ENCODE measurements at regions not wholly inside any gene's neighbourhood (a gene's known extent, or its start where the extent isn't known, plus 50 kb on each side); places are given as distances from the start of the nearest gene placed in this dataset.

DNA sequence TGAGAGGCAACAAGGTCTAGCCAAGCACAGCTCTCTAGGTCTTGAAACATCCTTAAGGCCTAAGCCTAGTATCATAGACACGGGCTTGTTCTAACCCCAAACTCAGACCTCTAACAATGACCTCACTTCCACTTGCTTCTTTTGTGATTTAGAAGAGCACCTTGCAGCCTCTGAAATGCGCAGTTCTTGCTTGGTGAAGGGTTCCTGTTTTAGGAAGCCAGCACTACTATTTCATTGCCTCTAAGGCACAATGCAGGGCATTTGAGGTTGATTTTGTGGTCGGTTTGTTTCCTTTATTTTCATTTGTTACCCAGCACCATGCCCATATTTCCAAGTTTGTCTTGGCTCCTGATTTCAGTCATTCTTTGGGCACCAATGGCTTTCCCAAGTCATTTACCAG lies 117.0 kb upstream of the CYP1B1 start:
- H3K36me3 ChIP-seq: no peaks in the 10 kb centered on the region
- peaks cover 26% of the 10 kb centered on the region for H3K4me1 ChIP-seq (replicated peaks)
- no peak overlapping the region for H3K27ac ChIP-seq
- no peak for DNase-seq (ENCODE audit: low read depth in 1 of 2, low spot score in 2 of 2)
- no peak overlapping the region for H3K4me3 ChIP-seq
- no peaks in the 10 kb centered on the region for H3K27me3 ChIP-seq (replicated peaks)
- H3K9me3 ChIP-seq (replicated peaks): no peaks in the 10 kb centered on the region

DNA sequence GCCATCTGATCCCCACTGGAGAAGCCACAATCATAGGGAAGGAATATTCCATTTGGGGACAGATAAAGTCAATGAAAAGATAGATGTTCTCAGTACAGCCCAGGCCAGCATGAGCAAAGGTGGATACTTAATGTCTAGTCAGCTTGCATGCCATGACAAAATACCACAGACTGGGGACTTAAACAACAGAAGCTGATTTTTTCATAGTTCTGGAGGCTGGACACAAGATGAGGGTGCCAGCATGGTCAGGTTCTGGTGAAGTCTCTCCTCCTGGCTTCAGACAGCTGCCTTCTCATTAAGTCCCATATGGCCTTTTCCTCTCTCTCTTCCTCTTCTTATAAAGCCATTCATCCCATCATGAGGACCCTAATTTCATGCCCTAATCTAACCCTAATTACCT lies 116.1 kb upstream of the CYP1B1 start:
- Histone ChIP-seq H3K4me3 (no peak overlapping the region), H3K27me3 (replicated peaks) (no peaks in the 10 kb centered on the region), H3K27ac (no peak overlapping the region), H3K4me1 (replicated peaks) (peaks cover 35% of the 10 kb centered on the region), H3K36me3 (no peaks in the 10 kb centered on the region), H3K9me3 (replicated peaks) (no peaks in the 10 kb centered on the region)
- no peak for DNase-seq (ENCODE audit: low read depth in 1 of 2, low spot score in 2 of 2)

DNA sequence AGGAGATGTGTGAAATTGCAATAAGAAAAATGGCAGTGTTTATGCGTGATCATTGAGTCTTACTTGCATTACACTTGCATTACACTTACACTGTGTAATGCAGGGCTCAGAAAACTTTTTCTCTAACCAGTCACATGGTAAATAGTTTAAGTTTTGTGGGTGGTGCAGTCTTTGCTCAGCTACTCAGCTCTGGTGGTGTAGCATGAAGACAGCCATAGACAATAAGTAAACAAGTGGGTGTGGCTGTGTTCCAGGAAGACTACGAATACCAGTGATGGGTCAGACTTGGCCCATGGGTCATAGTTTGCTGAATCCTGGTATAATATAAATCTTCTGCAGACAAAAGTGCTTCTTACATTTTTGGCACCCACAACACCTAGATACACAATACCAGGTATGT lies 115.6 kb upstream of the CYP1B1 start:
- H3K4me1 ChIP-seq (replicated peaks): peaks cover 39% of the 10 kb centered on the region
- H3K36me3 ChIP-seq: no peaks in the 10 kb centered on the region
- no peak overlapping the region for H3K4me3 ChIP-seq
- H3K9me3 ChIP-seq (replicated peaks): no peaks in the 10 kb centered on the region
- peak overlapping the region; percentile 61 for H3K27ac ChIP-seq
- no peaks in the 10 kb centered on the region for H3K27me3 ChIP-seq (replicated peaks)
- no peak for DNase-seq (ENCODE audit: low read depth in 1 of 2, low spot score in 2 of 2)

DNA sequence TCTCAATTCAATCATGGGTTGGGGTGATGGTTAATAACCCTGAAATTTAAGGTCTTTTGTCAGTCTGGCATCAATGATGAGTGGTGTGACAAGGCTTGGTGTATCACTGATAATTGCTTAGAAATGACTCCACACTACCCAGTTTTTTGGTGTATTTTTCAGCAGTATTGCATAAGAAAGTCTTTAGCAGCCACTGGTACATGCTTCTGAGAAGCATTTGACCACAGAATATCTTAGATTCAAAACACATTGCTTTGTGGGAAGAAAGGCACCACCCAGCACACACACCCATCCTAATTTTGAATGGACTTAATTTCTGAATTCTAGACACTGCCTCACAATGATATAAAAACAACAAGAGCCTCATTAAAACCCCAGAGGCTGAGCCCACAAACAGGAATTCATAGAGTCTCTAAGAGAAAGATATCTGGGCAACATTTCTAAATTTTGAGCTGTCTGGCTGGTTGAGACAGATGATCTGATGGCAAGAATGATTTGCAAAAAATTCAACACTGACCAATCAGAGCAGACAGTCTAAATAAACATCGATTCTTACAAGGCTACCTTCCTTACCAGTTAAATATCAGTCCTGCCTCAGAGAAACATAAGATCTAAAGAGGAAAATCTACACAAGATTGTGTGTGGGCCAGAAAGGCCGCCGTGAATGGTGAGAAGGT lies 114.7 kb upstream of the CYP1B1 start:
- no peak overlapping the region for H3K4me3 ChIP-seq
- peaks cover 39% of the 10 kb centered on the region for H3K4me1 ChIP-seq (replicated peaks)
- H3K27me3 ChIP-seq (replicated peaks): no peaks in the 10 kb centered on the region
- peak in 1 of 2 experiments; percentile 55 for DNase-seq (ENCODE audit: low read depth in 1 of 2, low spot score in 2 of 2)
- no peaks in the 10 kb centered on the region for H3K36me3 ChIP-seq
- H3K27ac ChIP-seq: peak overlapping the region; percentile 61
- H3K9me3 ChIP-seq (replicated peaks): no peaks in the 10 kb centered on the region

DNA sequence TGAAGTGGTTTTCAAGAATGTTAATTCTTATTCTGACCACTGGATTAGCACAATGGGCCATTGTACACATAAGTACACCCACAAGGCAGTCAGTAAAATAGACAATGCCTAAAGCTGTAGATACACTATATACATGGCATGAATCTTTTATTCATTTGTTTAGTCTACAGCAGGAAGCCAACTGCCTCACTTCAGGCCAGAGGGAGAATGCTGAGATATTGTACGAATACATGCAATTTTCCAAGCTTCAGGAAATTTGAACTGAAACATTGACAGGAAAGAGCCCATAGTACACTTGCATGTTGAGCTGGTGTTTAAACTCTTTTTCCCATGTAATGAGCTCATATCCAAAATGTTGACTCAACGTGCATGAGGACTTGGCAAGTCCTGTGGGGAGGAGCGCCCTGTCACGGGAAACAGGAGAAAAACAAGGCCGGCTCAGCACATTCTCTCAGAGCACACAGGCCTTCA lies 111.6 kb upstream of the CYP1B1 start:
- Histone ChIP-seq H3K27me3 (replicated peaks) (no peaks in the 10 kb centered on the region), H3K4me1 (replicated peaks) (peaks cover 49% of the 10 kb centered on the region), H3K27ac (peak overlapping the region; percentile 66), H3K9me3 (replicated peaks) (no peaks in the 10 kb centered on the region), H3K36me3 (no peaks in the 10 kb centered on the region), H3K4me3 (no peak overlapping the region)
- peak; percentile 62 to 78 for DNase-seq (ENCODE audit: low read depth in 1 of 2, low spot score in 2 of 2)

DNA sequence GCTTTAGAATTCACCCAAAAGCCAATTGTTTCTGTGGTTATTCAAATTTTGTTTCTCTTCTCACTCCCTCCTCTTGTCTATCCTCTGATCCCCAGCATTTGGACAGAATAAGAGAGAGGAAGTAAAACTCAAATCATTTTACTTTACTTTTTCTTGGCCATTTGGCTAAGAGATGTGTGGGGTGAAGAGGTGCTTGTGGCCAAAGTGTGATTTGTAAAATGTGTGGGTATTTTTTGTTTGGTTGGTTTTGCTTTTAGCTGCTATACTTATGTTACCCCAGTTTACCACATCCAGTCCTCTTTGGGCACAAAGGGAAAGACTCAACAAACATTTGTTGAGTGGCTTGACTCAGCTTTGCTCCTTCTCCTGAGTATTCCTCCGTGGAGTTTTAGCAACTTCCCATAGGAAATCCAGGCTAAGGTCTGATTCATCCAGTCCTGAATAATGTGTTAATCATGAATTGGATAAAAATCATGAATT lies 109.1 kb upstream of the CYP1B1 start:
- Histone ChIP-seq H3K36me3 (no peaks in the 10 kb centered on the region), H3K4me1 (replicated peaks) (peaks cover 32% of the 10 kb centered on the region), H3K27me3 (replicated peaks) (no peaks in the 10 kb centered on the region), H3K9me3 (replicated peaks) (no peaks in the 10 kb centered on the region), H3K4me3 (no peak overlapping the region), H3K27ac (peak overlapping the region; percentile 2; the same call in 1 of the 2 replicates)
- peak in 1 of 2 experiments; percentile 30 for DNase-seq (ENCODE audit: low read depth in 1 of 2, low spot score in 2 of 2)

DNA sequence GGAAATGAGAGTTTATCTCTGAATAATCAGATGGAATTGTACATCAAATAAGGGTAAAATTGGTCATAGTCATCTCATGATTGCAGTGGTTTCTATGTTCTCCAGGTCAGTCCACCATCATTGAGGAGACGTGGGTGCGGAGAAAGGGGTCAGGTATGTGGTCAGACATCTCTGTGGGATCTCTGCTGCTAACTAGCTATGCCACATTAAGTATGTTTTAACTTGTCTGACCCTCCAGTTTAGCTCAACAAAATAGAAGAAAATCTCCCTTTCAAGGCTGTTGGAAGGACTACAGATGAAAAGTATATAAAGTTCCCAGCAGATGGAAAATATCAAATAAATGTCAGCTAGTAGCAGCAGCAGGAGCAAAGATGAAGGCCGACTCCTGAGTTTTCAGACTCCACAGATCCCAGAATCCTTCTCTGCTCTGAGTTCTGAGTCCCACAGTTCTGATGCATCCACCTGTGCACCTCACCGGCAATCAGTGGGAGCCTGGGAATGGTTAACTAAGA lies 106.6 kb upstream of the CYP1B1 start:
- no peak for DNase-seq (ENCODE audit: low read depth in 1 of 2, low spot score in 2 of 2)
- Histone ChIP-seq H3K27ac (no peak overlapping the region), H3K36me3 (no peaks in the 10 kb centered on the region), H3K4me3 (no peak overlapping the region), H3K9me3 (replicated peaks) (no peaks in the 10 kb centered on the region), H3K27me3 (replicated peaks) (no peaks in the 10 kb centered on the region), H3K4me1 (replicated peaks) (peaks cover 38% of the 10 kb centered on the region)

DNA sequence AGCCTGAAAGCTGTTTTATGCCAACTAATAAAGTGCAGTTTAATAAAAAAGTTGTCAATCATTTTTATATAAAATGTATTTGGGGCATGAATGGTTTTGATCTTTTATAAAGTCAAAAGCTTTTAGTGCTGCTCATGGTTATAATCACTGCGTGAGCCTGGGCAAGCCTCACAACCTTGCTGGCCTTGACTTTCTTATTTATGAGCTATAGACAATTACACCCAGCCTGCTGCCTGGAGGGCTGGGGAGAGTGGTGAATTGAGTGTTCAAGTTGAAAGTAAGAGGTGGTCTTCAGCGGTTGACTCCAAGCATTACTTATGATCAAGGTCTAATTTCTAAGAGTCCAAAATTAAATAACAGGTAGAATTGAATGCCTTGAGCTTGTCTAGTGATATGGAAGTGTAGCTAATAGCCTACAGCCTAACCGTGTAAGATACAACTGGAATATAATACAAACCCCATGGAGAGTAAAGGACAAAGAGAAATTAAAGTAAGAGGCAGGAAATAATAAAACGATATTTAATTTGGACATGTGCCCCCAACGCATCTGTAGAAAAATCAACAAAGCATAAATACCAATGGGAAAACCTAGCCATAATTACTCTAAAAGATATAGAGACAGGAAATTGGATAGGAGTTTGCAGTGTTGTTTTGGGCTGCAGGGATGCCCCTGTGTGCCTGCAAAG lies 106.0 kb upstream of the CYP1B1 start:
- no peaks in the 10 kb centered on the region for H3K9me3 ChIP-seq (replicated peaks)
- H3K4me1 ChIP-seq (replicated peaks): peaks cover 38% of the 10 kb centered on the region
- no peak overlapping the region for H3K4me3 ChIP-seq
- no peak overlapping the region for H3K27ac ChIP-seq
- H3K27me3 ChIP-seq (replicated peaks): no peaks in the 10 kb centered on the region
- no peak for DNase-seq (ENCODE audit: low read depth in 1 of 2, low spot score in 2 of 2)
- H3K36me3 ChIP-seq: no peaks in the 10 kb centered on the region

DNA sequence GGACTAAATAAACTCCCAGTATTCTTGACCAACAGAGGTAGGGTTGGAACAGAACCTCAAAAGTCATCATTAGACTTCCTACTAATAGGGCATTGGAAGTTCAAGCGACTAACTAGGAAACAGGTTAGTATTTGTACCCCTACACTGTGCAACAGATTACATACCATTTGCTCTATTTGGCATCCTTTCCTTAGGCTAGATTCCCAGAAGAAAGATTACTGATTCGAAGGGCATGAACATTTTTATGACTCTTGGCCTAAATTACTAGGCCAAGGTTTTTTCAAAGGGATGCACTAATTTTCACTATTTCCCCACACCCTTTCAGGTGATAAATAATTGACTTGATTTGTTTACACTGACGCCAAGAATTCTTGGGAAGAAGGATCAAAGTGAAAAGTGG lies 104.8 kb upstream of the CYP1B1 start:
- Histone ChIP-seq H3K27ac (no peak overlapping the region), H3K9me3 (replicated peaks) (no peaks in the 10 kb centered on the region), H3K4me1 (replicated peaks) (peaks cover 47% of the 10 kb centered on the region), H3K27me3 (replicated peaks) (no peaks in the 10 kb centered on the region), H3K36me3 (no peaks in the 10 kb centered on the region), H3K4me3 (no peak overlapping the region)
- no peak for DNase-seq (ENCODE audit: low read depth in 1 of 2, low spot score in 2 of 2)

DNA sequence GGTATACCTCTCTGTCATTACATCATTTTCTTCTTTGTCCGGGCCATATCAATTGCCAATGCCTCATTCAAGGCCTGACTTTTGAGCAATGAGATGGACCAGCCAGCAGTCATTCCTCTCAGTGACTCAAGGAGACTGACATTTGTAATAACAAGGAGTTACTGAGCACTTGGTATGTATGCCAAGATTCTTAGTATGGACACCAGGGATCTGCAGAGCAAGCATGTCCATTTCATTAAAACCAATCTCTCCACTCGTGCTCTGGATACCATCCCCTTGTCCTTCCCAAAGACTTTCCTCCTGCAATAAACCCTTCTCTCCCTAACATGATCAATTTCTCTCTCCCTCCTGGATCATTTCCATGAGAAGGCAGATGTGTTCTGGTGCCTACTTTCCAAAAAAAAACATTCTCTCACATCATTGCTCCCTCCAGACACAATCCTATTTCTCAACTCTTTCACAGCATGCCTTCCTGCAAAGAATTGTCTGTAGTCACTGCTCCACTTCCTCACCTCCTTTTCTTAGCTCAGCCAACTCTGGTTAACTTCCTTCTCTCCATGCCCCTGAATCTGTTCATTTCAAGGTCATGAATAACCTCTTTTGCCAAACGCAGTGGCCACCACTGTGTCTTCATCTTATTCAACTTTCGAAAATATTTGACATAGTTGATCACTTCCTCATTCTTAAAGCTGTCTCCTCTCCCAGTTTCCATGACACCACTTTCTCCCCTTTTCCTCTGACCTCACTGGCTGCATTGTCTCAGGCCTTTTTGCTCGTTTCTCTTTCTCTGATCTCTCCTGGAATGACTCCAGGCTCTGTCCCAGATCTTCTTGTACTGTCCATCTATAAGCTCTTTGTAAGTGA lies 102.8 kb upstream of the CYP1B1 start:
- peak; percentile 62 to 83 for DNase-seq (ENCODE audit: low read depth in 1 of 2, low spot score in 2 of 2)
- H3K9me3 ChIP-seq (replicated peaks): no peaks in the 10 kb centered on the region
- H3K36me3 ChIP-seq: no peaks in the 10 kb centered on the region
- H3K27me3 ChIP-seq (replicated peaks): no peaks in the 10 kb centered on the region
- H3K4me3 ChIP-seq: no peak overlapping the region
- H3K27ac ChIP-seq: peak overlapping the region; percentile 58
- H3K4me1 ChIP-seq (replicated peaks): peaks cover 42% of the 10 kb centered on the region

DNA sequence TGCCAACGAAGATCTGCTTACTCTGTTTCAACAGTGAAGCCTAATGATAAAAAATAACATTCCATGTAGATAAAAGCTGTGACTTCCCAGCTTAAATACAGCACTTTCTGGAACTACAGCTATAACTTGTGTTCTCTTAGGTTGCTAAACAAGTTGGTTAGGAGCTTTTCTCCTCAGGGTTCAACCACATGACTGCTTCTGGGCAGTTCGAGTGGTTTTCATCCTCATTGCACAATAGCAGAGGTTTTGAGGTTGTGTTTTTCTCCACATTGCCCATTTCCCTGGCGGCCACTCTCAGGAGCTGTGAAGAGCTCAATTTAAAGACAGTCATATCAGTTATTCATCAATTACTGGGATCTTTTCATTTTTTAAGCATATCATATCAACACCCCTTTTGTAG lies 102.2 kb upstream of the CYP1B1 start:
- DNase-seq (ENCODE audit: low read depth in 1 of 2, low spot score in 2 of 2): no peak
- Histone ChIP-seq H3K27ac (peak overlapping the region; percentile 58; the same call in 1 of the 2 replicates), H3K4me3 (no peak overlapping the region), H3K36me3 (no peaks in the 10 kb centered on the region), H3K4me1 (replicated peaks) (peaks cover 42% of the 10 kb centered on the region), H3K9me3 (replicated peaks) (no peaks in the 10 kb centered on the region), H3K27me3 (replicated peaks) (no peaks in the 10 kb centered on the region)

DNA sequence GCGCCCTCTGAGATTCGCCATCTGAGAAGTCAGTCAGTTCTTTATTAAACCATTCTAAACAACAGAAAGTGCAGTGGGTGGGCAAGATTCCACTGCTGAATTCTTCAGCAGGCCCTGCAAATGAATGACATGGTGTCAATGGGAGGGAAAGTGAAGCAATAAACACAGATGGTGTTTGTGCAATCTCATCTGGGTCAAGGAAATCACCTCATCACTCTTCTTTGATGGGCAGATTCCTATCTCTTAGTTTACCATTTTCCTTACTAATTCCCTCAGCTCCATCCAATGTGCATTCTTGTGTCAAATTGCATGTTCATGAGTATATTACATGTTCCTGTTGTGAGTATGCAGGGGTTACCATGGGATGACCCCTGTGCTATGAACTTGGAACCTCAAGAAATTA lies 100.7 kb upstream of the CYP1B1 start:
- Histone ChIP-seq H3K36me3 (no peaks in the 10 kb centered on the region), H3K9me3 (replicated peaks) (no peaks in the 10 kb centered on the region), H3K27ac (peak overlapping the region; percentile 62), H3K4me1 (replicated peaks) (peaks cover 42% of the 10 kb centered on the region), H3K27me3 (replicated peaks) (no peaks in the 10 kb centered on the region), H3K4me3 (no peak overlapping the region)
- peak; percentile 61 to 73 for DNase-seq (ENCODE audit: low read depth in 1 of 2, low spot score in 2 of 2)

DNA sequence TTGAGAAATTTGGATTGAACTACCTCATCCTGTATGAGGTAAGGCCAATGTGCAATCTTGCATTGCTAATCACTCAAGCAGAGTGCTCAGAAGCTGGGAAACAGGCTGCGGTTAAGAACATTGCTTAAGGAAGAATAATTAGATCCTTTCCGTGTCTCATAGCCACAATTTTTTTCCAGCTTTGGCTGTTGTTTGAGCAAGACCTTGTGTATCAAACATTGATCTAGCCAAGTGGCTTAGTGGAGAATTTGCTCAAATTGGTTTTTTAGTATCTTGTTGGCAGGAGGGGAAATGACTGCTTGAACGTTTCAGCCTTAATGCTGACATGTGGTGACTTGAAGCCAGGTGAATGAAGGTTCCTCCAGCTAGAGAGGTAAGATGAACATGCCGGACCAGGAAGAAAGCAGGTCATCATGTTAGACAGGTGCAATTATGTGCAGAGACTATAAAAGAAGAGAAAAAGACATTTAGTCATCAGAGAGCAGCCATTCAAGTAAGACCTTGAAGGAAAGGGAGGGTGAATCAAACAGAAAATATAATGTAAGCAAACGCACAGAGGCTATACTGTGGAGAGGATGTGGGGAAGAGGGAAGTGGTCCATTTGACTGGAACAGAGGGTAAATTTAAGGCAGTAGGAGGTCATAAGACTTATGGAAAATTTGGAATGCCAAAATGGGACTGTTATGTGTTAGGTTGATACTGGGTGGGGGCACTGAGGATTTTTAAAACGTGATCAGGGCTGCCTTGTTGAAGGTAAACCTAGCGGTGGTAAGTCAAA lies 98.9 kb upstream of the CYP1B1 start:
- Histone ChIP-seq H3K4me3 (no peak overlapping the region), H3K27ac (peak overlapping the region; percentile 10; the same call in 1 of the 2 replicates), H3K27me3 (replicated peaks) (no peaks in the 10 kb centered on the region), H3K36me3 (no peaks in the 10 kb centered on the region), H3K4me1 (replicated peaks) (peaks cover 42% of the 10 kb centered on the region), H3K9me3 (replicated peaks) (no peaks in the 10 kb centered on the region)
- no peak for DNase-seq (ENCODE audit: low read depth in 1 of 2, low spot score in 2 of 2)
